H1 (cell line): ENCODE measurements at regions not wholly inside any gene's neighbourhood (a gene's known extent, or its start where the extent isn't known, plus 50 kb on each side); places are given as distances from the start of the nearest gene placed in this dataset.

Experiments used
- CTCF ChIA-PET: fragments of 300-600 bp; sonication (Branson Sonifier 250); formaldehyde crosslinking; loops from one replicate; lab custom pipeline; 2021; ENCODE audit not compliant: partially characterized antibody; lab: Charles Lee
- POLR2A ChIA-PET: fragments of 300-600 bp; sonication (Branson Sonifier 250); formaldehyde crosslinking; loops from one replicate; lab custom pipeline; 2021; ENCODE audit warnings: inconsistent platforms; ENCODE audit not compliant: partially characterized antibody; lab: Charles Lee
- DNase-seq, 2 experiments: peaks; one replicate each; pipeline versions ENCODE4 v3.0.0 to v3.0.0-alpha.2; 2010 to 2022; ENCODE audit warnings: low spot score in 2 of 2, low read depth in 1 of 2, mixed read lengths in 1 of 2
- FAIRE-seq: peaks from 2 replicates; lab custom pipeline; 2011; peaks lifted over from hg19 to GRCh38; lab: Jason Lieb, UNC
- H2AFZ ChIP-seq: 2 replicates; pipeline ENCODE4 v1.8.1; 2012; ENCODE audit warnings: low read length, inconsistent platforms
- H2AK5ac ChIP-seq: 2 replicates; pipeline ENCODE4 v1.6.1; 2013; ENCODE audit warnings: low read depth, low read length
- H2BK120ac ChIP-seq: replicated peaks from 2 replicates; pipeline ENCODE3; 2013; ENCODE audit warnings: low read depth, low read length, inconsistent platforms
- H2BK12ac ChIP-seq: 2 replicates; pipeline ENCODE4 v1.6.1; 2013; ENCODE audit warnings: low read depth, low read length
- H2BK15ac ChIP-seq: 2 replicates; pipeline ENCODE4 v1.6.1; 2013; ENCODE audit warnings: low read length
- H2BK20ac ChIP-seq: 2 replicates; pipeline ENCODE4 v1.6.1; 2013; ENCODE audit warnings: low read length
- H2BK5ac ChIP-seq: 2 replicates; pipeline ENCODE4 v1.6.1; 2013; ENCODE audit warnings: low read depth, low read length
- H3K14ac ChIP-seq: 2 replicates; pipeline ENCODE4 v1.6.1; 2013; ENCODE audit warnings: inconsistent platforms; ENCODE audit not compliant: insufficient read length
- H3K18ac ChIP-seq: 2 replicates; pipeline ENCODE4 v1.6.1; 2013; ENCODE audit warnings: low read length; ENCODE audit errors: extremely low read depth
- H3K23ac ChIP-seq: 2 replicates; pipeline ENCODE4 v1.6.1; 2013; ENCODE audit warnings: inconsistent platforms; ENCODE audit not compliant: insufficient read length
- H3K23me2 ChIP-seq: 2 replicates; pipeline ENCODE4 v1.6.1; 2013; ENCODE audit warnings: low read depth, low read length
- H3K27ac ChIP-seq: 2 replicates; pipeline ENCODE4 v1.6.1; 2011; ENCODE audit warnings: low read depth, low read length, inconsistent platforms
- H3K27me3 ChIP-seq, 4 experiments: replicated peaks in 1 of 4; 1 replicate in 1 of 4; 2 replicates in 3 of 4; pipeline versions ENCODE4 v1.6.1 to v1.8.1; 2011 to 2013; ENCODE audit warnings: low read length in 3 of 4, mild to moderate bottlenecking in 3 of 4, inconsistent platforms in 2 of 4, mixed read lengths in 2 of 4, moderate library complexity in 1 of 4; ENCODE audit not compliant: control insufficient read depth in 3 of 4, insufficient read depth in 3 of 4; ENCODE audit errors: extremely low read depth in 1 of 4
- H3K36me3 ChIP-seq, 4 experiments: 2 replicates each; pipeline versions ENCODE4 v1.6.1 to v1.8.1; 2011 to 2013; ENCODE audit warnings: mild to moderate bottlenecking in 4 of 4, low read length in 3 of 4, moderate library complexity in 2 of 4, control low read depth in 1 of 4, inconsistent platforms in 1 of 4; ENCODE audit not compliant: insufficient read depth in 4 of 4, control insufficient read depth in 2 of 4
- H3K4ac ChIP-seq: replicated peaks from 2 replicates; pipeline ENCODE3; 2013; ENCODE audit warnings: low read length, low read depth, mixed read lengths, inconsistent platforms; ENCODE audit not compliant: insufficient read length
- H3K4me1 ChIP-seq, 4 experiments: replicated peaks in 1 of 4; 1 replicate in 1 of 4; 2 replicates in 3 of 4; pipeline versions ENCODE4 v1.6.1 to v1.8.1; 2011 to 2013; ENCODE audit warnings: low read length in 3 of 4, inconsistent platforms in 2 of 4, mixed read lengths in 1 of 4; ENCODE audit not compliant: insufficient read depth in 4 of 4, control insufficient read depth in 3 of 4
- H3K4me2 ChIP-seq, 2 experiments: 2 replicates each; pipeline versions ENCODE4 v1.6.1 to v1.8.1; 2011 to 2013; ENCODE audit warnings: low read depth in 2 of 2, low read length in 2 of 2, control low read depth in 1 of 2, inconsistent platforms in 1 of 2, mild to moderate bottlenecking in 1 of 2; ENCODE audit not compliant: insufficient read depth in 1 of 2
- H3K4me3 ChIP-seq, 4 experiments: fragments of 200-600, 300-600 bp in 1 of 4; sonication (generic), shearing (Covaris generic), sonication (Bioruptor Twin) in 1 of 4; 2 replicates each; pipeline versions ENCODE4 v1.5.1 to v1.8.1; 2011 to 2016; ENCODE audit warnings: low read length in 4 of 4, low read depth in 3 of 4, control low read depth in 2 of 4, inconsistent platforms in 2 of 4, mild to moderate bottlenecking in 2 of 4, mixed read lengths in 1 of 4, moderate library complexity in 1 of 4; ENCODE audit not compliant: insufficient read depth in 2 of 4; ENCODE audit errors: extremely low read depth in 1 of 4
- H3K56ac ChIP-seq: replicated peaks from 2 replicates; pipeline ENCODE3; 2013; ENCODE audit warnings: low read depth, mild to moderate bottlenecking, mixed read lengths, low read length, inconsistent platforms; ENCODE audit not compliant: insufficient read length
- H3K79me1 ChIP-seq: 2 replicates; pipeline ENCODE4 v1.6.1; 2013; ENCODE audit warnings: low read depth, low read length, control low read depth
- H3K79me2 ChIP-seq, 2 experiments: 2 replicates each; pipeline versions ENCODE4 v1.6.1 to v1.8.1; 2012 to 2013; ENCODE audit warnings: low read length in 2 of 2, mild to moderate bottlenecking in 2 of 2, inconsistent platforms in 1 of 2; ENCODE audit not compliant: insufficient read depth in 2 of 2, control insufficient read depth in 1 of 2
- H3K9ac ChIP-seq, 4 experiments: replicated peaks in 1 of 4; 1 replicate in 1 of 4; 2 replicates in 3 of 4; pipeline versions ENCODE4 v1.6.1 to v1.8.1; 2011 to 2013; ENCODE audit warnings: low read depth in 3 of 4, low read length in 3 of 4, control low read depth in 2 of 4, mild to moderate bottlenecking in 2 of 4, moderate library complexity in 2 of 4, inconsistent platforms in 1 of 4; ENCODE audit errors: extremely low read depth in 1 of 4
- H3K9me3 ChIP-seq, 2 experiments: 2 replicates each; pipeline versions ENCODE4 v1.6.1 to v1.8.1; 2012 to 2013; ENCODE audit warnings: mild to moderate bottlenecking in 2 of 2, moderate library complexity in 2 of 2, control low read depth in 1 of 2, inconsistent platforms in 1 of 2, low read depth in 1 of 2, low read length in 1 of 2, mixed read lengths in 1 of 2; ENCODE audit not compliant: insufficient read depth in 2 of 2
- H4K20me1 ChIP-seq, 2 experiments: replicated peaks in 1 of 2; 2 replicates each; pipeline versions ENCODE3 to v1.8.1; 2011 to 2013; ENCODE audit warnings: inconsistent platforms in 2 of 2, low read length in 2 of 2, mild to moderate bottlenecking in 1 of 2; ENCODE audit not compliant: insufficient read depth in 2 of 2, control insufficient read depth in 1 of 2
- H4K5ac ChIP-seq: 2 replicates; pipeline ENCODE4 v1.6.1; 2013; ENCODE audit warnings: low read length, low read depth, mixed read lengths, inconsistent platforms; ENCODE audit not compliant: insufficient read length
- H4K8ac ChIP-seq: 2 replicates; pipeline ENCODE4 v1.8.0; 2013; ENCODE audit warnings: mild to moderate bottlenecking, moderate library complexity, low read length, inconsistent platforms; ENCODE audit not compliant: insufficient read depth; ENCODE audit errors: extremely low read depth
- H4K91ac ChIP-seq: replicated peaks from 2 replicates; pipeline ENCODE3; 2013; ENCODE audit warnings: low read length, mixed read lengths, inconsistent platforms; ENCODE audit not compliant: insufficient read length
- ATF2 ChIP-seq: IDR thresholded peaks from 2 replicates; pipeline ENCODE4 v1.6.1; 2012; ENCODE audit warnings: low read length, inconsistent platforms
- BACH1 ChIP-seq: IDR thresholded peaks from 2 replicates; pipeline ENCODE4 v1.6.1; 2012; ENCODE audit warnings: low read length, improper control_type of control experiment
- BCL11A ChIP-seq, 2 experiments: IDR thresholded peaks; one replicate each; pipeline ENCODE4 v1.6.1; 2011; ENCODE audit warnings: low read depth in 2 of 2, low read length in 2 of 2, mild to moderate bottlenecking in 2 of 2
- CEBPB ChIP-seq: IDR thresholded peaks from 2 replicates; pipeline ENCODE4 v1.6.1; 2012; ENCODE audit warnings: low read depth, low read length
- CTBP2 ChIP-seq: IDR thresholded peaks from 2 replicates; pipeline ENCODE4 v1.7.0; 2011; ENCODE audit warnings: borderline replicate concordance, mild to moderate bottlenecking, moderate library complexity, mixed read lengths, low read length; ENCODE audit not compliant: insufficient read depth, insufficient read length
- HDAC6 ChIP-seq: IDR thresholded peaks from one replicate; pipeline ENCODE4 v1.7.1; 2012; ENCODE audit warnings: low read depth, mild to moderate bottlenecking, inconsistent platforms, low read length, moderate library complexity
- NANOG ChIP-seq: IDR thresholded peaks from 2 replicates; pipeline ENCODE4 v1.6.1; 2011; ENCODE audit warnings: low read length, low read depth, mild to moderate bottlenecking, inconsistent platforms; ENCODE audit not compliant: insufficient read depth, poor library complexity, severe bottlenecking
- NRF1 ChIP-seq: IDR thresholded peaks from 2 replicates; pipeline ENCODE4 v1.6.1; 2011; ENCODE audit warnings: mild to moderate bottlenecking, low read depth, low read length, improper control_type of control experiment
- POLR2A ChIP-seq, 2 experiments: IDR thresholded peaks; 1 replicate in 1 of 2; 2 replicates in 1 of 2; pipeline ENCODE4 v1.6.1; 2011; ENCODE audit warnings: low read depth in 2 of 2, low read length in 2 of 2, mild to moderate bottlenecking in 2 of 2; ENCODE audit errors: control extremely low read depth in 1 of 2
- POLR2AphosphoS5 ChIP-seq: IDR thresholded peaks from 2 replicates; pipeline ENCODE4 v1.6.1; 2011; ENCODE audit warnings: low read depth, low read length
- RFX5 ChIP-seq: IDR thresholded peaks from 2 replicates; pipeline ENCODE4 v1.6.1; 2011; ENCODE audit warnings: low read depth, low read length, improper control_type of control experiment, borderline replicate concordance
- SAP30 ChIP-seq: fragments of 300-600 bp; sonication (generic); IDR thresholded peaks from 2 replicates; pipeline ENCODE4 v1.7.1; 2012; ENCODE audit warnings: low read length, moderate library complexity, mild to moderate bottlenecking, inconsistent platforms; ENCODE audit not compliant: insufficient read depth, insufficient replicate concordance
- TCF12 ChIP-seq: IDR thresholded peaks from 2 replicates; pipeline ENCODE4 v1.6.1; 2011; ENCODE audit warnings: low read depth, mild to moderate bottlenecking, low read length
- WGBS, 2 experiments: shearing (Covaris generic) in 1 of 2; methylation state at CpG; one replicate each; pipeline versions ENCODE4 v1.1.6 to v1.1.7; 2013 to 2015; ENCODE audit warnings: low lambda C conversion rate in 2 of 2, mixed read lengths in 2 of 2, inconsistent platforms in 1 of 2, low coverage in 1 of 2, missing lambda C conversion rate in 1 of 2; ENCODE audit not compliant: insufficient replicate concordance in 2 of 2, insufficient coverage in 1 of 2, insufficient read length in 1 of 2; ENCODE audit errors: extremely low coverage in 1 of 2, missing lambda C conversion rate in 1 of 2; 5-methylcytosine and 5-hydroxymethylcytosine counted together

GRCh38 chr6:168238159-168238909, 81.2 kb downstream of the DACT2 start:
- H3K56ac ChIP-seq = no peak overlapping the region
- H4K91ac ChIP-seq = no peak overlapping the region
- no peak overlapping the region for H2BK15ac ChIP-seq
- H2BK20ac ChIP-seq = no peak overlapping the region
- H3K14ac ChIP-seq = no peak overlapping the region
- no peak overlapping the region for H3K4ac ChIP-seq
- H2AFZ ChIP-seq = no peak overlapping the region
- no peak overlapping the region for H4K5ac ChIP-seq
- no peak overlapping the region for H3K23ac ChIP-seq
- no peak for FAIRE-seq
- H2BK120ac ChIP-seq = no peak overlapping the region
- H3K27me3 ChIP-seq = no peaks in the 10 kb centered on the region
- no peak overlapping the region for H2AK5ac ChIP-seq
- no peak overlapping the region for H3K9ac ChIP-seq
- no peak overlapping the region for H4K8ac ChIP-seq
- H3K18ac ChIP-seq = no peak overlapping the region
- no peak overlapping the region for H3K4me3 ChIP-seq
- H2BK5ac ChIP-seq = no peak overlapping the region
- H3K27ac ChIP-seq = no peak overlapping the region
- no peaks in the 10 kb centered on the region; a peak in 2 of 7 replicates for H3K4me1 ChIP-seq
- H4K20me1 ChIP-seq = no peaks in the 10 kb centered on the region
- no peaks in the 10 kb centered on the region for H3K79me1 ChIP-seq
- H3K23me2 ChIP-seq = no peaks in the 10 kb centered on the region
- POLR2A ChIA-PET = no interaction called here
- DNase-seq = no peak
- H2BK12ac ChIP-seq = no peak overlapping the region
- WGBS, 2 experiments = 92% methylated on average over 11 of the region's 11 CpGs; no CpG with 5 or more reads in 1 of the 2 experiments
- H3K4me2 ChIP-seq = no peak overlapping the region
- no peaks in the 10 kb centered on the region for H3K79me2 ChIP-seq
- no peaks in the 10 kb centered on the region for H3K36me3 ChIP-seq
- CTCF ChIA-PET = no interaction called here
- no peaks in the 10 kb centered on the region for H3K9me3 ChIP-seq
- TF ChIP-seq POLR2AphosphoS5 (no peak), TCF12 (no peak), RFX5 (no peak), SAP30 (no peak), NANOG (no peak), CEBPB (no peak), ATF2 (no peak), CTBP2 (no peak), POLR2A (IDR thresholded peaks at IDR 0.05; ENCODE audit: control extremely low read depth in 1 of 2, low read depth in 2 of 2, low read length in 2 of 2) (no peak), BACH1 (no peak), HDAC6 (no peak), BCL11A (IDR thresholded peaks at IDR 0.05; ENCODE audit: low read depth in 2 of 2, low read length in 2 of 2) (no peak), NRF1 (no peak)
